Transverse colon (tissue), 3 donors: ENCODE measurements at regions not wholly inside any gene's neighbourhood (a gene's known extent, or its start where the extent isn't known, plus 50 kb on each side); places are given as distances from the start of the nearest gene placed in this dataset.

Experiments
- POLR2A ChIP-seq: fragments of 450-650 bp; IDR thresholded peaks from one replicate; pipeline ENCODE4 v1.6.1; 2016; ENCODE audit warnings: antibody characterized with exemption, mild to moderate bottlenecking, moderate library complexity
- TF ChIP-seq, protein P1 (sequence below), 5 experiments: fragments of 200-600 bp in 3 of 5; fragments of 450-650 bp in 2 of 5; sonication (generic) in 3 of 5; IDR thresholded peaks; 1 replicate in 2 of 5; 2 replicates in 3 of 5; pipeline ENCODE4 v1.5.1; 2016 to 2017; ENCODE audit warnings: antibody characterized with exemption in 5 of 5, inconsistent platforms in 3 of 5, mild to moderate bottlenecking in 2 of 5, moderate library complexity in 1 of 5

DNA sequence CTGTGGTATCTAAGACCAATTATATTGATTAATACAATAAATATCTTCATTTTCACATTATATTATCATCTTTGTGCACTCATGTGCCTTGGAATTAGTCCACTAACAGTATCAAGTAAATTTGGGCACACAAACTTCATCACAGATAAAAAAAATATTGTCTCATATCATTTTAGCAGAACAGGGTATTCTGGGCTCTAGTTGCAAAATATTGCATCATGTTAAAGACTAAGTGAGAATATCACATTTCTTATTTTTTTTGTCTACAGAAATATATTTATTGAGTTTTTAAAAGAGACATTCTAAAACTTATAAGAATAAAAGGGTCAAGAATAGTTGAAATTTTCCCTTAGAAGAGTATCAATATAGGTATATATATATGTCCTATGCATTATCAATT lies 754.1 kb upstream of the MAN1A1 start:
- TF ChIP-seq, protein P1, sequence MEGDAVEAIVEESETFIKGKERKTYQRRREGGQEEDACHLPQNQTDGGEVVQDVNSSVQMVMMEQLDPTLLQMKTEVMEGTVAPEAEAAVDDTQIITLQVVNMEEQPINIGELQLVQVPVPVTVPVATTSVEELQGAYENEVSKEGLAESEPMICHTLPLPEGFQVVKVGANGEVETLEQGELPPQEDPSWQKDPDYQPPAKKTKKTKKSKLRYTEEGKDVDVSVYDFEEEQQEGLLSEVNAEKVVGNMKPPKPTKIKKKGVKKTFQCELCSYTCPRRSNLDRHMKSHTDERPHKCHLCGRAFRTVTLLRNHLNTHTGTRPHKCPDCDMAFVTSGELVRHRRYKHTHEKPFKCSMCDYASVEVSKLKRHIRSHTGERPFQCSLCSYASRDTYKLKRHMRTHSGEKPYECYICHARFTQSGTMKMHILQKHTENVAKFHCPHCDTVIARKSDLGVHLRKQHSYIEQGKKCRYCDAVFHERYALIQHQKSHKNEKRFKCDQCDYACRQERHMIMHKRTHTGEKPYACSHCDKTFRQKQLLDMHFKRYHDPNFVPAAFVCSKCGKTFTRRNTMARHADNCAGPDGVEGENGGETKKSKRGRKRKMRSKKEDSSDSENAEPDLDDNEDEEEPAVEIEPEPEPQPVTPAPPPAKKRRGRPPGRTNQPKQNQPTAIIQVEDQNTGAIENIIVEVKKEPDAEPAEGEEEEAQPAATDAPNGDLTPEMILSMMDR (IDR thresholded peaks at IDR 0.05), result no peak
- TF ChIP-seq POLR2A, result no peak
